HepG2 (cell line): ENCODE measurements at regions not wholly inside any gene's neighbourhood (a gene's known extent, or its start where the extent isn't known, plus 50 kb on each side); places are given as distances from the start of the nearest gene placed in this dataset.

Source experiments
- KDM1A ChIP-seq: IDR thresholded peaks from 2 replicates; pipeline ENCODE4 v1.6.1; 2016; ENCODE audit warnings: missing compliant biosample characterization
- SOX6 ChIP-seq, 2 experiments: fragments of 450-650 bp in 1 of 2; sonication (generic) in 1 of 2; formaldehyde crosslinking in 1 of 2; IDR thresholded peaks; 2 replicates each; pipeline versions ENCODE4 v1.4.0 to v1.6.1; 2017 to 2020; ENCODE audit warnings: antibody characterized with exemption in 1 of 2, mild to moderate bottlenecking in 1 of 2, missing genetic modification reagents in 1 of 2
- ZBTB40 ChIP-seq, 2 experiments: fragments of 450-650 bp in 1 of 2; sonication (generic) in 1 of 2; formaldehyde crosslinking in 1 of 2; IDR thresholded peaks; 2 replicates each; pipeline versions ENCODE4 v1.6.1 to v1.8.0; 2016 to 2022; ENCODE audit warnings: antibody characterized with exemption in 1 of 2, mild to moderate bottlenecking in 1 of 2, missing genetic modification reagents in 1 of 2
- ZNF24 ChIP-seq: fragments of 450-650 bp; IDR thresholded peaks from 2 replicates; pipeline ENCODE4 v1.6.1; 2017; ENCODE audit warnings: antibody characterized with exemption, mild to moderate bottlenecking

- TF ChIP-seq ZBTB40 (IDR thresholded peaks at IDR 0.05) (no peak), ZBTB40 (CRISPR knock-in tag; IDR thresholded peaks at IDR 0.05) (no peak), ZNF24 (no peak), KDM1A (CRISPR knock-in tag) (no peak), SOX6 (IDR thresholded peaks at IDR 0.05) (no peak), SOX6 (CRISPR knock-in tag; IDR thresholded peaks at IDR 0.05) (no peak)
- TF ChIP-seq, all 625 proteins: peak for 0
Measured at GRCh38 chr10:83617692-83618545, 521.4 kb upstream of the GHITM start (continued).
